Naive thymus-derived CD8-positive, alpha-beta T cell (primary cell): ENCODE measurements at regions not wholly inside any gene's neighbourhood (a gene's known extent, or its start where the extent isn't known, plus 50 kb on each side); places are given as distances from the start of the nearest gene placed in this dataset.

ENCODE experiments used
- ATAC-seq, 2 donors: fragments of 150-1000 bp; cut with Tn5 transposase in 1 of 2; sonication (Bioruptor Pico), chemical (Tn5 transposase) in 1 of 2; 1 replicate in 1 of 2; 2 replicates in 1 of 2; pipeline ENCODE4 v1.10.0; 2021; ENCODE audit warnings: mild to moderate bottlenecking in 2 of 2, moderate library complexity in 2 of 2
- POLR2A ChIA-PET: fragments of 350-600 bp; sonication (Branson Sonifier 250); formaldehyde crosslinking; loops from one replicate; lab custom pipeline; 2021; ENCODE audit warnings: antibody characterized with exemption; lab: Charles Lee
- DNase-seq, 10 donors: peaks; one replicate each; pipeline versions ENCODE4 v3.0.0 to v3.0.0-alpha.2; 2020 to 2022
- H3K27ac Mint-ChIP-seq, 10 donors: one replicate each; pipeline ENCODE4 v1.8.0; 2020 to 2022; ENCODE audit warnings: mild to moderate bottlenecking in 10 of 10, mixed read lengths in 10 of 10, moderate library complexity in 4 of 10, inconsistent platforms in 1 of 10
- H3K27me3 Mint-ChIP-seq, 5 donors: one replicate each; pipeline ENCODE4 v1.8.0; 2021 to 2022; ENCODE audit warnings: mixed read lengths in 5 of 5
- H3K36me3 Mint-ChIP-seq, 3 donors: one replicate each; pipeline ENCODE4 v1.8.0; 2020 to 2022; ENCODE audit warnings: mixed read lengths in 3 of 3, mild to moderate bottlenecking in 2 of 3, inconsistent platforms in 1 of 3
- H3K4me1 Mint-ChIP-seq, 4 donors: one replicate each; pipeline ENCODE4 v1.8.0; 2021 to 2022; ENCODE audit warnings: mixed read lengths in 4 of 4
- H3K4me3 Mint-ChIP-seq, 10 donors: one replicate each; pipeline ENCODE4 v1.8.0; 2020 to 2022; ENCODE audit warnings: mild to moderate bottlenecking in 10 of 10, mixed read lengths in 10 of 10, moderate library complexity in 6 of 10, inconsistent platforms in 1 of 10
- H3K9me3 Mint-ChIP-seq, 9 donors: one replicate each; pipeline ENCODE4 v1.8.0; 2020 to 2022; ENCODE audit warnings: mixed read lengths in 9 of 9, mild to moderate bottlenecking in 3 of 9, inconsistent platforms in 1 of 9, moderate library complexity in 1 of 9

DNA sequence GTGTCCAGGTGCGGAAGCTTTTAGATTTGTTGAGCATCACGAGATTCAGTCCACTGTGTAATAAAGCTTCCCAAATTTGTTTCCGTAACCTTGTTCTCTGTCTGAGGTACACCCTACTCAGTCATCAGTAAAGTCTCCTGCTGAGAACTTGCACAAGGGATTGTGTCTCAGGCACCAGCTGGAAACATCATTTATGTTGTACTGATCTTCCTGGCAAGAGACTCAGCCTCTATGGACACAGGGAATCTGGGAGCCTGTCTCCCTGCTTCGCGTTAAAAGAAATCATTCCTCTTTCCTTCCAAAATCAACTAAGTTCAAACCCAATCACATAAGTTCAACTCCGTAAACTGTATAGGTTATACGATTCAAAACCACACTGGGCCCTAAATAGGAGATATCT lies 336.8 kb downstream of the GPR37 start:
- H3K9me3 Mint-ChIP-seq: peaks cover 0 to 3% (median 0%) of the 10 kb centered on the region in 9 donors
- DNase-seq: no peak

DNA sequence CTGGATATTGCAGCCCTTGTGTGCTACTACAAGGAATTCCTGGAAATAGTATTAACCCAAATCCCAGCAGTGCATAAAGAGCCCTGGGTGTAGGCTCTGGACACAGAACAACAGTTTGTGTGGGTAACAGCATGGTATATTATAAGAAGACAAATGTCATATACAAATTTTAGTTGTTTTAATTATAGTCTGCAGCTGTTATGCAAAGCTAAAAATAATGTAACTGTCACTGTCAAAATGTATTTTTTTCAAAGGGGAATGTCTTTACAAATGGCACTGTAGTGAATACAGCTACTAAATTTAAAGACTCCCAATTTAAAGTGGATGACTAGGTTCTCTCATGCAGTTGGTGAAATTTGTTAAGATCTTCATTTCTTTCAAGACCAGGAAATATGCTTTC lies 339.0 kb downstream of the GPR37 start:
- no peak overlapping the region for H3K4me3 Mint-ChIP-seq
- no peaks in the 10 kb centered on the region for H3K4me1 Mint-ChIP-seq
- H3K27ac Mint-ChIP-seq: no peak overlapping the region
- POLR2A ChIA-PET: no interaction called here
- ATAC-seq (no peak), DNase-seq (no peak)
- H3K27me3 Mint-ChIP-seq: no peaks in the 10 kb centered on the region
- H3K9me3 Mint-ChIP-seq: peaks cover 0 to 3% (median 0%) of the 10 kb centered on the region in 9 donors
- H3K36me3 Mint-ChIP-seq: no peaks in the 10 kb centered on the region

More for the DNA sequence above, 336.8 kb downstream of the GPR37 start:
- H3K27me3 Mint-ChIP-seq: no peaks in the 10 kb centered on the region
- no peak overlapping the region for H3K27ac Mint-ChIP-seq
- no peak overlapping the region for H3K4me3 Mint-ChIP-seq
- POLR2A ChIA-PET: no interaction called here
- ATAC-seq: no peak
- H3K4me1 Mint-ChIP-seq: no peaks in the 10 kb centered on the region
- H3K36me3 Mint-ChIP-seq: no peaks in the 10 kb centered on the region

DNA sequence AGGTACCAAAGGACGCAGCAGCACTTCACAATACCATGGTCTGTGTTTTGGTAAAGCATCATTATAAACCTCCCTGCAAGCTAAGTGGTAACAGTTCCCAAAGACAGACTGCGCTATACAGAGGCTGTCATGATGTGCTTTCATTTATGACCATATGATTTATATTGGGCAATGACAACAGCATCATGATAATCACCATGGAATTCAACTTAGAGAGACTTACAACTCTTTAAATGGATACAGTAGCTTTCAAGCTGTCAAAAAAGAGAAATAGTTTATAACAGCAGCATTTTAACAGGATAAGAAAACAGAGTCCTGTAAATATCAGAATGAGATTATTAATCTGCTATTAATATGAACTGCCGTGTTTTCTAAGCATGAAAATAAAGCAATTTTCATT lies 341.7 kb downstream of the GPR37 start:
- H3K4me1 Mint-ChIP-seq: no peaks in the 10 kb centered on the region
- POLR2A ChIA-PET: no interaction called here
- H3K9me3 Mint-ChIP-seq: peaks cover 0 to 3% (median 0%) of the 10 kb centered on the region in 9 donors
- no peak overlapping the region for H3K27ac Mint-ChIP-seq
- DNase-seq (no peak), ATAC-seq (no peak)
- no peaks in the 10 kb centered on the region for H3K27me3 Mint-ChIP-seq
- no peak overlapping the region for H3K4me3 Mint-ChIP-seq
- H3K36me3 Mint-ChIP-seq: no peaks in the 10 kb centered on the region

- Mint-ChIP-seq H3K4me3 (no peak overlapping the region), H3K27ac (no peak overlapping the region), H3K36me3 (no peaks in the 10 kb centered on the region), H3K9me3 (peaks cover 0 to 4% (median 0%) of the 10 kb centered on the region in 9 donors), H3K4me1 (no peaks in the 10 kb centered on the region), H3K27me3 (no peaks in the 10 kb centered on the region)
- ATAC-seq (no peak), DNase-seq (no peak)
- POLR2A ChIA-PET: no interaction called here
These were observed 343.5 kb downstream of the GPR37 start for GRCh38 chr7:124422081-124422480.

DNA sequence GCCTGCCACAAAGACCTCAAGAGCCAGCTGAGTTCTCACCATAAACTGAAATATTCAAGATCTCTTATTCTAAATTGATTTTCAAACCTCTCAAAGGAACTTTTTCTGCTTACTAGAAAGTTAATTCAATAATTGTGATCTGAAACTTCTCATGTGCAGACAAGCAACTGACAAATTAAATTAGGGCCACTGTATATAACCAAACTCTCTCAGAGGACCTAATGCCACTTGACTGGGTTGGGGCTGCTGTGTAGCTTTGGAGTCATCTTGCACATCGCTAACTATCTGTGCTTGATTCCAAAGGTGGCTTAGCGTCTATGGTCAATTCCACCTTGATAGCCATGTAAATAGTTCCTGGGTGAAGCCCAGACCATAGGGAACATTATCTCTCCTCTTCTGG lies 345.2 kb downstream of the GPR37 start:
- Mint-ChIP-seq H3K27ac (no peak overlapping the region), H3K4me1 (no peaks in the 10 kb centered on the region), H3K36me3 (no peaks in the 10 kb centered on the region), H3K4me3 (no peak overlapping the region), H3K27me3 (no peaks in the 10 kb centered on the region), H3K9me3 (peaks cover 0 to 4% (median 0%) of the 10 kb centered on the region in 9 donors)
- POLR2A ChIA-PET: no interaction called here
- DNase-seq (no peak), ATAC-seq (no peak)

GRCh38 chr7:124413029-124413428 lies 352.6 kb downstream of the GPR37 start:
- no peaks in the 10 kb centered on the region for H3K36me3 Mint-ChIP-seq
- ATAC-seq (no peak), DNase-seq (no peak)
- H3K27ac Mint-ChIP-seq: no peak overlapping the region
- peaks cover 0 to 4% (median 0%) of the 10 kb centered on the region in 9 donors for H3K9me3 Mint-ChIP-seq
- no peaks in the 10 kb centered on the region for H3K4me1 Mint-ChIP-seq
- no peak overlapping the region for H3K4me3 Mint-ChIP-seq
- POLR2A ChIA-PET: no interaction called here
- no peaks in the 10 kb centered on the region for H3K27me3 Mint-ChIP-seq

- Mint-ChIP-seq H3K9me3 (peaks cover 0 to 3% (median 0%) of the 10 kb centered on the region in 9 donors), H3K36me3 (no peaks in the 10 kb centered on the region), H3K4me3 (no peak overlapping the region), H3K27ac (no peak overlapping the region), H3K27me3 (no peaks in the 10 kb centered on the region), H3K4me1 (no peaks in the 10 kb centered on the region)
- ATAC-seq (no peak), DNase-seq (no peak)
- POLR2A ChIA-PET: no interaction called here
These were observed 353.1 kb downstream of the GPR37 start for GRCh38 chr7:124412531-124412930.

- ATAC-seq (no peak), DNase-seq (no peak)
- Mint-ChIP-seq H3K27me3 (no peaks in the 10 kb centered on the region), H3K4me3 (no peak overlapping the region), H3K27ac (no peak overlapping the region), H3K4me1 (no peaks in the 10 kb centered on the region), H3K9me3 (peaks cover 0 to 3% (median 0%) of the 10 kb centered on the region in 9 donors), H3K36me3 (no peaks in the 10 kb centered on the region)
- POLR2A ChIA-PET: no interaction called here
These were observed 353.8 kb downstream of the GPR37 start for GRCh38 chr7:124411796-124412195.

DNA sequence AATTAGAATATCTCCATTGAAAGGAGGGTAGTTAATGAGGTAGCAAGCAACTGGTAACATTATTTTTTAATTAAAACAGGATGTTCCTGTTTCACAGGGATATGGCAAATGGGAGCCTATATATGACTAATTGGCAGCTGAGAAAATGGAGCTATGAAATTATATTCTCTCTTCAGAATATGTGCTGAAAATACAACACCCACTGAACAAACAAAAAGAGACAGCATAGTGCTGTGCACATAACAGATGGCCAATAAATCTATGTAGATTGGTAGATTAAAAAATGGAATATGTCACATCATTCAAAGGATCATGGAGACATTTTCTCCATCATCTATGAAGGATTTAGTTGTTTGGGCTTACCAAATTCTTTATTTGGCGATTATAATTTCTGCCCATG lies 362.0 kb downstream of the GPR37 start:
- Mint-ChIP-seq H3K4me1 (peaks cover 0 to 2% (median 0%) of the 10 kb centered on the region in 4 donors), H3K4me3 (no peak overlapping the region), H3K27ac (no peak overlapping the region), H3K36me3 (no peaks in the 10 kb centered on the region), H3K27me3 (no peaks in the 10 kb centered on the region), H3K9me3 (peaks cover 0 to 14% (median 0%) of the 10 kb centered on the region in 9 donors)
- ATAC-seq (no peak), DNase-seq (no peak)
- POLR2A ChIA-PET: no interaction called here

DNA sequence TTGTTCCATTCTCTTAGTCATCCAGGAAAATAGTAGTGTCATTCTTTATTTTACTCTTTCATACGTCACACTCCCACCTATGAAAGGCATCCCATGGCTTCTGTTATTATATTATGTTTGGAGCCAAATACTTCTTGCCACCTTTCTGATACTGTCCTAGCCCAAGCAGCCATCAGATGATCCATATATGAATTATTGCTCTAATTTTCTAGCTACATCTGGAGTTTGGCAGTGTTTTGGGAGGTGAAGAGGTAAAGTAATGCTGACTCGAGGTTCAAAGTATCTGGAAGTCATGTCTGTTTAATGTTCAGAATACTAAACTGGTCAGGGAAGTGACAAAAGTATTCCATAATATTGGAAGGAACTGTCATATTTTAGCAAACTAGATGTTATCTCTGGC lies 362.5 kb downstream of the GPR37 start:
- peaks cover 0 to 14% (median 0%) of the 10 kb centered on the region in 9 donors for H3K9me3 Mint-ChIP-seq
- H3K36me3 Mint-ChIP-seq: no peaks in the 10 kb centered on the region
- no peak overlapping the region for H3K4me3 Mint-ChIP-seq
- no peak overlapping the region for H3K27ac Mint-ChIP-seq
- H3K4me1 Mint-ChIP-seq: peaks cover 0 to 2% (median 0%) of the 10 kb centered on the region in 4 donors
- DNase-seq (no peak), ATAC-seq (no peak)
- no peaks in the 10 kb centered on the region for H3K27me3 Mint-ChIP-seq
- POLR2A ChIA-PET: no interaction called here

GRCh38 chr7:124399941-124400340 lies 365.7 kb downstream of the GPR37 start:
- ATAC-seq (no peak), DNase-seq (no peak)
- no peak overlapping the region for H3K4me3 Mint-ChIP-seq
- peaks cover 0 to 2% (median 0%) of the 10 kb centered on the region in 4 donors for H3K4me1 Mint-ChIP-seq
- no peak overlapping the region for H3K27ac Mint-ChIP-seq
- H3K27me3 Mint-ChIP-seq: no peaks in the 10 kb centered on the region
- peaks cover 0 to 32% (median 5%) of the 10 kb centered on the region in 9 donors for H3K9me3 Mint-ChIP-seq
- no peaks in the 10 kb centered on the region for H3K36me3 Mint-ChIP-seq
- POLR2A ChIA-PET: no interaction called here

DNA sequence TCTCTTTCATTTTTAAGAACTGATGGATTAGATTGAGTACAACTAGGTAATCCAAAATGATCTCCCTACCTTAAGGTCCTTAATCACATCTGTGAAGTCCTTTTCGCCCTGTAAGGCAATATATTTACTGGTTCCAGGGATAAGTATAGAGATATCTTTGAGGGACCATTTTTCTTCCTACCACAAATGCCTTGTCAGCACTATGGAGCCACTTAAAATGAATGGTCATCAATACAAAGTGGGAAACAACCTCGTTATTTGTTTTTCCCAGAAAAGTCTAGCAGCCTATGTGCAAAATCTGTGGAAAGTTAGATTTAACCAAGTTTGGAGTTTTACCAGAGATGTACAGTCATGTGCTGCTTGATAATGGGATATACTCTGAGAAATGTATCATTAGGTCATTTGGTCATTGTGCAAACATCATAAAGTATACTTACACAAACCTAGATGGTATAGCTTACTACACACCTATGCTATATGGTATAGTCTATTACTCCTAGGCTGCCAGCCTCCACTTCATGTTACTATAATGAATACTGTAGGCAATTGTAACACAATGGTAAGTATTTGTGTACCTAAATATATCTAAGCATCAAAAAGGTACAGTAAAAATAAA lies 366.2 kb upstream of the TMEM229A start:
- DNase-seq (no peak), ATAC-seq (no peak)
- Mint-ChIP-seq H3K9me3 (peaks cover 0 to 32% (median 5%) of the 10 kb centered on the region in 9 donors), H3K36me3 (no peaks in the 10 kb centered on the region), H3K4me1 (peaks cover 0 to 2% (median 0%) of the 10 kb centered on the region in 4 donors), H3K27ac (no peak overlapping the region), H3K27me3 (no peaks in the 10 kb centered on the region), H3K4me3 (no peak overlapping the region)
- POLR2A ChIA-PET: no interaction called here

GRCh38 chr7:124397134-124397533 lies 364.3 kb upstream of the TMEM229A start:
- Mint-ChIP-seq H3K27me3 (no peaks in the 10 kb centered on the region), H3K4me1 (peaks cover 0 to 2% (median 0%) of the 10 kb centered on the region in 4 donors), H3K4me3 (no peak overlapping the region), H3K27ac (no peak overlapping the region), H3K9me3 (peaks cover 0 to 32% (median 6%) of the 10 kb centered on the region in 9 donors), H3K36me3 (no peaks in the 10 kb centered on the region)
- POLR2A ChIA-PET: no interaction called here
- no peak for DNase-seq
- ATAC-seq: no peak

- H3K4me3 Mint-ChIP-seq: no peak overlapping the region
- no peaks in the 10 kb centered on the region for H3K4me1 Mint-ChIP-seq
- no peak for DNase-seq
- H3K36me3 Mint-ChIP-seq: no peaks in the 10 kb centered on the region
- peaks cover 0 to 3% (median 0%) of the 10 kb centered on the region in 9 donors for H3K9me3 Mint-ChIP-seq
- no peak overlapping the region for H3K27ac Mint-ChIP-seq
- ATAC-seq: no peak
- H3K27me3 Mint-ChIP-seq: no peaks in the 10 kb centered on the region
- POLR2A ChIA-PET: no interaction called here
These were observed 357.4 kb upstream of the TMEM229A start for GRCh38 chr7:124390301-124390700.
